ENCODE measurements at regions not wholly inside any gene's neighbourhood (a gene's known extent, or its start where the extent isn't known, plus 50 kb on each side); places are given as distances from the start of the nearest gene placed in this dataset.
"Not testable (repeated sequence)": the region's sequence is repeated elsewhere in the genome, so short reads cannot be mapped to it uniquely, and the experiment has no call there.

DNA sequence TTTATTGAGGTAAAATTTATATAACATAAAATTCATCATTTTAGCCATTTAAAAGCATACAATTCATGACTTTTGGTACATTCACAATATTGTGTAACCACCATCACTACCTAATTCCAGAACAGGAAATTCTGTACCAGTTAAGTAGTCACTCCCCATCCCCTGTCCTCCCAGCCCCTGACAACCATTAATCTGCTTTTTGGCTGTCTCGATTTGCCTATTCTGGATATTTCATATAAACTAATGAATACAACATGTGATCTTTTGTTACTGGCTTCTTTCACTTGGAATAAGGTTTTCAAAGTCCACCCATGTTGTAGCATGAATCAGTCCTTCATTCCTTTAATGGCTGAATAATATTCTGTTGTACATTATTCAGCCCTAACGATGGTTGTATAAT lies 115.6 kb upstream of the KLF14 start:
- DNase-seq (ENCODE audit: low spot score), result no peak

DNA sequence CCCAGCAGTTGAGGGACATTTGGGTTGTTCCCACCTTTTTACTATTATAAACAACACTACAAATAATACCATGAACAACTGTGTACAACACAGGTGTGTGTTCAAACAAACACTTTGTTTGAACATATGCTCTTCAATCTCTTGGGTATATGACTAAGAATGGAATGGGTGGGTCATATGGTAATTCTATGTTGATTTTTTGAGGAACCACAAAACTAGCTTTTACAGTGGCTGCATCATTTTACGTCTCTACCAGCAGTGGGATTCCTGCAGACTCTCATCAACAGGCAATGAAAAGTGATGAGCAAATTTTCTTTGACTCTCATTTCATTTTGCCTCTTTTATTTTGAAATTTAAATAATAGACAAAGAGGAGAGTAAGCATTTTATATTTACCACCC lies 116.9 kb upstream of the KLF14 start:
- no peak for DNase-seq (ENCODE audit: low spot score)

DNA sequence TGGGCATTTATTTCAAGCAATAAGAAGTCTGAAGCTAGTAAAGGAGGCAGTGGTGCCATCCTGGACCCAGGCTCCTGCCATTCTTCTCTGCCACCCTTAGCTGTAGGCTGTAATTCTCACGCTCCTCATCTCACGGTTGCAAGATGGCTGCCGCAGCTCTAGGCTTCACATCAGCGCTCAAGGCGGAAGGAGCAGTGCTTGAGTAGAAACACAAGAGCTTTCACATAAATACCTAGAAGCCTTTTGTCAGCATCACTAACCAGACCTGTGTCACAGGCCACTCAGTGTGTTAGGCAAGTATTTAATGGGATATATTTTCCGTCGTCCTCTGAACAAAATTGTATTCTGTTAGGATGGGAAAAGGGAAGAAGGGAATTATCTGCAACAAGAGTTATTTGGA lies 118.9 kb upstream of the KLF14 start:
- DNase-seq (ENCODE audit: low spot score), result no peak

DNA sequence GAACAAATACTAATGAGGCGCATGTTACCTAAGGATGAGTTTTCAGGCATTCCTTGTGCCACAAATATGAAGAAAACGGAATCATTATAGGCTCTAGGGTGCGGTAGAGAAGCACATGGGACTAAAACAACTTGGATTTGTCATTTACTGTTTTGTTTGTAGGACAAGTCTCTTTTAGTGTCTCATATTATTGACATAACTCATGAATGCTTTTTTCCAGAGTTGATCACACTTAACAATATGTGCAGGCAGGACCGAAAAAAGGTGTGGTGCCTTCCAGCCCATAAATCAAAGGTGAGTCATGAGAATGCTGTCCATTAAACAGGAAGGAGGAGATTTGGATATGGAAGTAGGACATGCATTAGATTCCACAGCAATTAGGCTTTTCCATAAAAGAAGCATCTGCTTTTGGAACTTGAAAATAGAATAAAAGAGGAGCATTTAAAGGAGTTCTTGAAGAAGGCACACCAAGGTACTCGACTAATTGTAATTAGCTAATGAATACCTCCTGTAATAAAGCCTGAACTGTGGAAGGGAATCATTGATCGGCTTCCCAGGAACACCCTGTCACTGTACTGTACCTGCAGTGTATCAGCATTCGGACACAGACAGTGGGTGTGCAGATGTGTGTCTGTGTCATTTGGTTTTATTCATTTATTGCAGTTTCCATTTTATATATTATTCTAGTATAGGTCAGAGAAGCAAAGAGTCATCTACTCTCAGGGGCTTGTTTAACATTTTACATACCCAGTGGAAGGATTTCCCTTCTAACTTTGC lies 119.7 kb upstream of the KLF14 start:
- DNase-seq (ENCODE audit: low spot score), result peak; percentile 89

DNA sequence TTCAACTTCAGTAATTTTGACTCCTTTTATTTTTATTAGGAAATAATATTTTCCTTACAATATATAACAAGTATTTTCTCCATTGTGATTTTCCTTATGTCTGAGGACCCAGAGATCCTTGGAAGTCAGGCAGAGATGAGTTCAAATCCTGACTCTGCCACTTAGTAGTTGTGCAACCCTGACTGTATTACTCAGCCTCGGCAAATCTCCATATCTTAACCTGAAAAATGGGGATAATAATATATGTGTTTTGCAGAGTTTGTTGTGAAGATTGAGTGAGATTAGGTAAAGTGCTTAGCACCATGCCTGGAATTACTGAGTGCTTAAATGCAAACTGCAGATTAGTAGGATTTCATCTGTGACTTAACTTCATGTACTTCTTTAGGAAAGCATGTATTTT lies 120.5 kb upstream of the KLF14 start:
- DNase-seq (ENCODE audit: low spot score), result no peak

DNA sequence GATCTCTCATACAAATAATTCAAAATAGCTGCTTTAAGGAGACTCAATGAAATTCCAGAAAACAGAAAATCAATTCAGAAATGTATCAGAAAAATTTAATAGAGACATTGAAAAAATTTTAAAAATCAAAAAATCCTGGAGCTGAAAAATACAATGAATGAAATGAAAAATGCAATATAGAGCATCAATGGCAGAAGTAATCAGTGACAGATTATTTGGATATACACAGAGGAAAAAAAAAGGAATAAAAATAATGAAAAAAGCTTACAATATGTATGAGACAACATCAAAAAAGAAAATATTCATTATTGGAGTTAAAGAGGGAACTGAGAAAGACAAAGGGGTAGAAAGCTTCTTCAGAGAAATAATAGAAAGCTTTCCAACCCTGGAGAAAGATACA lies 122.9 kb upstream of the KLF14 start:
- no peak for DNase-seq (ENCODE audit: low spot score)

DNA sequence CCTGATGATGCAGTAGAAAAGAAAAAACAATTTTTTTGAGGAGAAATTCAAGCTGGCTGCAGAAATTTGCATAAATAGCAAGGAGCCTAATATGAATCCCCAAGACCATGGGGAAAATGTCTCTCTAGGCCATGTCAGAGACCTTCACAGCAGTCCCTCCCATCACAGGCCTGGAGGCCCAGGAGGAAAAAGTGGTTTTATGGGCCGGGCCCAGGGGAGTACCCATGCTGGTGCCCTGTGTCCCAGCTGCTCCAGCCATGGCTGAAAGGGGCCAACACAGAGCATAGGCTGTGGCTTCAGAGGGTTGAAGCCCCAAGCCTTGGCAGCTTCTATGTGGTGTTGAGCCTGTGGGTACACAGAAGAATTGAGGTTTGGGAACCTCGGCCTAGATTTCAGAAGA lies 126.8 kb upstream of the KLF14 start:
- DNase-seq (ENCODE audit: low spot score), result not testable (repeated sequence)

DNA sequence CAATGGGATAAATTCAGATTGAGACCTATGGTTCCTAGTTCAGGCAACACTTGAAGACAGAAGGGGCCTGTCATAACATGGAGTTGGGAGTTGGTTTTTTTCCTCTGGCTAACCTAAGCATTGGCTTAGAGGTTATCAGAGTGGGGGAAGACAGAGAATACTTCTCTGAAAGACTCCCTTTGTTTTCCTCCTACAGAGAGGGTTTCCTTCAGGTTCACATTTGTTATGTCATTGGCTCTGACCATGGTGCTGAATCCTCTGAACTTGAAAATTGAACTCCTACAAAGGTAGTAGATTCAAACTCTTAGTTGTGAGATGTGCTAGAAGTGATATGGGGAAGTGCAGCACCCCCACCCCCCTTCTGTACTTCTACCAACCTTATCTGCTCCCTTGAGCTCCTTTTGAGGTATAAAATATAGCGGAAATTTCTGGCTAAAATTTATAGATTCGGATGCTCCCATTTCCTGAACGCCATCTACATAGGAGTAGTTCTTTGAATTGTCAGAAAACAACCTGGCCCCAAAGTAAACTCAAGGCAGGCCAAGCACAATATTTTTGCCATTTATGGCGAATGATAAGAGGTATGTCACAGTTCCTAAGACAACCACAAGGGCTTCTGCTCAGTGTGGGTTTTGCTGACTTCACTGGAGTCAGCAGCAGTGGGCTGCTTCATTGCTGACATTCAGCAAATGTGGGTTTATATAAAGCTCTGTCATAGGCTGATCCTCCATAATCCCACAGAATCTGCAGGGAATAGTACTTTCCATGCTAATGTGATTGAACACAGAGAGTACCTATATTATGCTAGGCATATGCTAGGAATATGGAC lies 131.6 kb upstream of the KLF14 start:
- peak; percentile 37 for DNase-seq (ENCODE audit: low spot score)

DNA sequence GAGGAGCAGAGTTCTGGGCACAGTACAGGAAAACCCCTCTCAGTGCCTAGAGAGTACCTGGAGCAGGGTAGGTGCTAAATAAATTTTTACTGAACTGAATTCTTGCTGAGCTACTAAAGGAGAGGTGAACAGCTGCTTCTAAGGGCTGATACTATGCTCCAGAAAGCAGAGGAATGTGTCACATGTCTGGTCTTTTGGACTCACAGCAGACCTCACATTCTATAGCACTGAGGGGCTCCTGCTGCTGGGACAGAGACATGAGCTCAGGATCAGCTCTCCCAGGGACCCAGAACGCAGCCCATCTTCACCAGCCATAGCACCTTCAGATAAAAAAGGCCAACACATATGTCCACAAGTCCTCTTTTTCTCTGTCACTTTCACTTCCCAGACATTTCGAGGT lies 133.0 kb upstream of the KLF14 start:
- DNase-seq (ENCODE audit: low spot score), result no peak

DNA sequence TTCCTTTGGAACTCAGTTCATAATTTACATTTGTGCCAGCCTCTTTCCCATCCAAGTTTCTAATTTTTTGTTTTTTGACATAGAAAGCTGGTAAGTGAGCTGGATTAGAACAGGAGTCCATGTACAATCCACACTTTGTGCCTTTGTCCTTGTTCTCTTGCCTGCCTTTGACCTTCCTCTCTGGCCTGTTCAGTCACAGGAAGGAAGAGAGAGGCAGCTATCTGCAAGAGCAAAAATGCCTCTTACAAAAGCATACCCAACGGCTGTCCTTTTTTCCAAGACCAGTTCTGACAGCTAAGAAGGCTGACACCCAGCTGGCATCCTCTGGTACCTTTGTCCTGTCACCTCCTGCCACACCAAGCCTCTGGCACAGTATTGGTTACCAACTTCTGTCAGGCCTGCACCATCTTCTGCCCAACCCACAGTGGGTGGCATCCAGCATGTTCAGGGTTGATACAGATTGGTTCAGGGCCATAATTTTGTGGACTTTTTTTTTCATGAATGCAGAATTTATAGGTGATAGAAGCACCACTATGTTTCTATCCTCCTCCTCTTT lies 133.7 kb upstream of the KLF14 start:
- no peak for DNase-seq (ENCODE audit: low spot score)

DNA sequence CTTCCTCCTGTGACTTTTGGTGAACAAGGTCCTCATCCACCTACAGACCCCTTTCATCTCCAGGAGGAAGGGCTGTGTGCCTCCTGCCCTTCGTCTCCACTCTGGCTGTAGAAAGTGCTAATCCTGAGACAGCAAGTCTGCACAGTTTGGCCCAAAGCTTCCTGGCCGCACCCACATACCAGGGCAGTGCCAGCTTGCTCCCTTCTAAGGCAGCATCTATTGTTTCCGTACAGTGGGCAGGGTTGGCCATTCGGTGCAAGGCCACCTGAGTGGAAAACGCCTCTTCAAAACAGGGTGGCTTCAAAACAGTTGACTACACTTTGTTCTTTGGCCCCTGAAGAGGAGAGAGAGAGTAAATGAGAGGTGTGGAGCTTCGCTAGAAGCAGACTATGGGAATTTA lies 134.1 kb upstream of the KLF14 start:
- no peak for DNase-seq (ENCODE audit: low spot score)

DNA sequence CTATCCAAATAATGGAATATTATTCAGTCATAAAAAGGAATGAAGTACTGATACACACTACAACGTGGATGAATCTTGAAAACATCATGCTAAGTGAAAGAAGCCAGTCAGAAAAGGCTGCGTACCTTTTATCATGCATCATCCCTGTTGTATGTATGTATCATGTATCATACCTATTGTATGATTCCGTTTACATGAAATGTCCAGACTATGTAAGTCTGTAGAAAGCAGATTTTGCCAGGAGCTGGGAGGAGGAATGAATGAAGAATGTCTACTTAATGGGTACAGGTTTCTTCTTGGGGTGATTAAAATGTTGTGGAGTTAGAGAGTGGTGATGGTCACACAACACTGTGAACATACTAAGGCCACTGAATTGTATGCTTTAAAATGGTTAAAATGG lies 135.9 kb upstream of the KLF14 start:
- DNase-seq (ENCODE audit: low spot score), result no peak

DNA sequence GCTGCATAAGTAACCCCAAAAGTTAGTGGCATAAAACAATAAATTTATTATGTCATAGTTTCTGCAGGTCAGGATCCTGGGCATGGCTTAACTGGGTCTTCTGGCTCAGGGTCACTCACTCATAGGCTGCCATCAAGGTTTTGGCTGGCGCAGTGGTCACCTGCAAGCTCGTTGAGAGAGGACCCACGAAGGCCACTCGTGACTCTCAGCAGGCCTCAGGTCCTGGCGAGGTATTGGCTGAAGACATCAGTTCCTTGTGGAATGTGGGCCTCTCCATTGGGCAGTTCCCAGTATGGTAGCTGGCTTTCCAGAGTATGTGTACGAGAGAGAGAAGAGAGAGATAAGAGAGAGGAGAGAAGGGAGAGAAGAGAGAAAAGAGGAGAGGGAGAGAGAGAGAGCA lies 138.3 kb upstream of the KLF14 start:
- no peak for DNase-seq (ENCODE audit: low spot score)

DNA sequence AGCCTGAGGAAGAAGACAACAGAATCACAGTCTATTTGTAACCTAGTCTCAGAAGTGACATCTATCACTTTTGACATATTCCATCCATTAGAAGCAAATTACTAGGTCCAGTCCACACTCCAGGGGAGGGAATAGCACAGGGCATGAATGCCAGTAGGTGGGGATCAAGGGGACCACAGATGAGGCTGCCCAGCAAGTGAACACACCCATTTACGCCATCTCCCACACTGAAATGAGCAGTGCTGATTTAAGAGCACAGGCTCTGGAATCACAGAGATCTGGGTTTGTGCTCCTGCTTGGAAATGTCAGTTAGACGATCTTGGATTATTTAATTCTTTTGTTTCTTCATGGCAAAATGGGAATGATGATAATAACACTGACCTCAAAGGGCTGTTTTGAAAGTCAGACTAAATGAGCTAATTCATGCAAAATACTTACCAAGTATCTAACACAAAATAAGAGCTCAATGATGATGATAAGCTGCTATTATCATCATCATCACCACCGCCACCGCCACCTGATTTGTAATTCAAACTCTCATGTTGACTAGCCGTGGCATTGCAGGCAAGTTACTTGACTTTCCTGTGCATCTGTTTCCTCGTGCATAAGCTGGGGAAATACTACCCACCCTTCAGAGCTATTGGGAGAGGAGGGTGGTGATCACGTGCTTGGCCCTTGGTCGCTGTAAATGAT lies 138.9 kb upstream of the KLF14 start:
- no peak for DNase-seq (ENCODE audit: low spot score)

DNA sequence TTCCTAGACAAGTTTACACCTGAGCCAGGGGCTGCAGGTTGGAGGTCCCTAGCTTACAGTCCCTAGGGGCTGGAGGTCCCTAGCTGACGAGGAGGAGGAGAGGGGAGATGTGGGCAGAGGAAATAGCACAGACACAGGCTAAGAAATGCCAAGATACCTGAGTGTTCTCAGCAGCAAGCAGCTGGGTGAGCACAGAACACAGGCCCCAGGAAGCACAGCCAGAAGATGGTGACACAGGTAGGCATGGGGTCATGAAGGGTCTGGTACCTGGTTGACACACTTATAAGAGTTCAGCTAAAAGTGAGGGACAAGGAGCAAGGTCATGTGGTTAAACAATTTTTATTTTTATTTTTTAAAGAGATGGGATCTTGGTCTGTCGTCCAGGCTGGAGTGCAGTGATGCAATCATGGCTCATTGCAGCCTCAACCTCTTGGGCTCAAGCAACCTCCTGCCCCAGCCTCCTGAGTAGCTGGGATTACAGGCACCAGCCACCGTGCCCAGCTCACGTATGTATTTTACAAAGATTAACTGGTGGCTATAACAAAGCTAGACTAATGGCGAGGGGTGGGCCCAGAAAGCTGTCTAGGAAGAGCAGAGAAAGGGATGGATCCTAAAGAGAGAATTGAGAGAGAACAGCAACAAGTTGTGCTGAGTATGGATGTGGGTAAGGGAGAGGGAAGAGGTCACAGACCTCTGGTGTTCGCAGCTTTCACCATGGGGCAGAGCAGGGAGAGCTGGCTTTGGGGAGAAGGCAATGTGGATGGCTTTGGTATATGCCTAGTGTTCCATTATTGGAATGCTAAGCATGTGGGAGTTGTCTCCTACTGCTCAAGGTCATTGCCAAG lies 140.3 kb upstream of the KLF14 start:
- no peak for DNase-seq (ENCODE audit: low spot score)

DNA sequence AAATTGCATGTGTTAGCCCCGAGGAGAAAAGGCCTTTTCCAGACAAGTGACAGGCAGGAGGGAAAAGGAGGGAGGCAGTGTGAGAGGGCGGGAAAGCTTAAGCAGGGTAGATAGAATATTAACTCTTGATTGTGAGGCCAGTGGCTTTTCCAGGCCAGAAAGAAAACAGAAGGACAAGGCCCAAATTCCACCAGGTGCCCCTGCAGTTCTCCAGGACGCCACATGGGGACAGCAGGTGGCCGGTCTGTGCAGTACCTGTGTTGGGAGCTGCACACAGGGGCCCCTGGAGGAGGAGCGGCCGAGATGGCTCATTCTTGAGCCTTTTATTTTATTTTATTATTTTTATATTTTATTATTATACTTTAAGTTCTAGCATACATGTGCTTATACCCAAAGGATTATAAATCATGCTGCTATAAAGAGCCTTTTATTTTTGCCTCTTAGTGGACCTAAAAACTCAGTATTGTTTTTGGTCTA lies 141.3 kb upstream of the KLF14 start:
- peak; percentile 58 for DNase-seq (ENCODE audit: low spot score)

DNA sequence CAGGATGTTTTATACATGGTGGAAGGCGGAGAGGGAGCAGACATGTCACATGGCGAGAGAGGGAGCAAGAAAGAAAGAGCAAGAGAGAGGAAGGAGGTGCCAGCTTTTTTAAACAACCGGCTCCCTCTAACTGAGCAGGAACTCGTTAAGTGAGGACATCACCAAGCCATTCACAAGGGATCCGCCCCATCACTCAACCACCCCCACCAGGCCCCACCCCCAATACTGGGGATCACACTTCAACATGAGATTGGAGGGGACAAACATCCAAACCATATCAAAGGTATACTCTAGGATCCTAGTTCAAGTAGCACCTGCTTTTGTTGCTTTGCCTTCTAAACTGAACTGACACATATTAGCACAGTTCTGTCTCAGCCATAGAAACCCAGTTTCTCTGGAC lies 141.9 kb upstream of the KLF14 start:
- no peak for DNase-seq (ENCODE audit: low spot score)

DNA sequence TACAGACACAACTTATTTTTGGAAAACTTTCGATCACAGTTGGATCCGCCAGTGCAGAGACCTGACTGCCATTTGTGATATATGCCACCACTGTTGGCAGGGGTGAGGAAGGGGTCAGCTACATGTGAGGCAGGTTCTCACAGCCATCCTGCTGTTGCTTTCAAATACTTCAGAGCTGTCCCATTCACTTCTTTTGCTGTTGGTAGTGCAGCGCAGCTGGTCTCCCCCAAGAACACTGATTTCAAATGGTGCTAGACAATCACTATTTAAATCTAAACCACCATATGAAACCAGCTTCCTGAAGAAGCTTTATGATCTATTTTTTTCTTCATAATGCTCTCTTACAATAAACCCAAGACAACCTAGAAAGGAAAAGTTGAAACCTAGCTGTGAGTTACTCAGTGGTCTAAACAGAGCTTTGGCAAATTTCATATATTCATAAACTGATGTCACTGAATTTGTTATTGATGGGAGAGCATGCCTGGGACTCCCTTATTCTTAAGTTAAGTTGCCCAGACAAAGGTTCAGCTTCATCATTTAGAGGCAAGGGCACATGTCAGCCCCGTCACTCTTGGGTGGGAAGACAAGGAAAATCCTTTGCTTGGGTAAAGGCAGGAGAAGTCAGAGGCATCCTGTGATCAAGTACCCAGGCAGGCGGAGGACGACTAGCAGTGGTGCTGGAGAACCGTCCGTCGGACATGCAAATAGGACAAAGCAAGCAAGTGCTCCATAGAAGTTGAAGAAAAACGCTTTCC lies 143.4 kb upstream of the KLF14 start:
- no peak for DNase-seq (ENCODE audit: low spot score)

DNA sequence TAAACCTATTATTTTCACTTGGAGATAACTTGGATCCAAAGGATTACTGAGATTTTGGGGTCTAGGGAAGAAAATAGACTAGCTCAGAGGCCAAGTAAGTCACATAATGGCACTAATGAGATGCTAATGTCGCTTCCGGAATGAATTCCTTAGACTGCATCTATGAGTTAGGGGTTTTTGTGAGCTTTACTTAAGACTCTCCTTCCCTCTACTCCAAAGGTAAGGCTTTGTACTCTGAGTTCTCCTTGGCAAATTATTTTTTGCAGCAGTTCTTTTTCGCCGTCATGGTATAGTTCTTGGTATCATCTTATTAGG lies 143.9 kb upstream of the KLF14 start:
- DNase-seq (ENCODE audit: low spot score), result no peak

DNA sequence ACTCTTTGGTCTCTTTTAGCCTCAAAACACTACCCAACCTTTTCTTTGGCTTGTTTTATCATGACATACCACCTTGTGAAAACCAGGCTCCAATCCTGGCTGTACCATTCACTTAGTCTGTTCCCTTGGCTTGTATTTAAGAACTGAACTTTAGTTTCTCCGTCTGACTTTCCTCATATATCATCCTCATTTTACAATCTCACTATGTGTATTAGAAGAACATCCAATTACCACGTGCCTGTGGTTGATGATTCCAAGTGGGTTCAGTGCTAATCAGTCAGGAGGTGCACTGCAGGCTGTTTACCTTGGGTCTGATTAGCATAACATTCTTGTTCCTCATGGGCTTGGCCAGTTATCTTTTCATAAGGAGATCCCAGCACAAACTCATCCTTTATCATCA lies 144.8 kb upstream of the KLF14 start:
- DNase-seq (ENCODE audit: low spot score), result peak; percentile 55

DNA sequence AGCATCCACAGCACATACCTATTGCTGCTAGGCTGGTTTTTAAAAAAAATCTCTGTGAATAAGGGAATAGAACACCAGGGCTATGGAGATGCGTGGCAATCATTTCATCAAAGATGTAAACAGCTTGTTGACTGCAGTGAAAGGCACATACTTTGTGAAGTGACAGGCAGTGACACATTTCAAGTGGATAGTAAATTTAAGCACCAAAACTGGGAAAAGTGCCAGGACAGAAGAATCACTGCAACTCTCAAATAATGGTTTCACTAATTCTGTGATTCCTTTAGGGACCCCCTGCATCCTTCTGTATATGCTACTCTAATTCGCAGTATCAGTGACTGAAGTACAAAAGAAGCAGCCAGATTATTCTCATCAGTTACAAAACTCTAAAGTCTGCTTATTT lies 145.2 kb upstream of the KLF14 start:
- DNase-seq (ENCODE audit: low spot score), result no peak

Data from A172 (cell line).